Spleen (tissue), 11 donors: ENCODE measurements at regions not wholly inside any gene's neighbourhood (a gene's known extent, or its start where the extent isn't known, plus 50 kb on each side); places are given as distances from the start of the nearest gene placed in this dataset.

ENCODE experiments used
- DNase-seq: peaks from one replicate; pipeline ENCODE4 v3.0.0-alpha.2; 2020
- H3K27ac ChIP-seq, 8 donors: fragments of 200-600 bp; sonication (generic) in 7 of 8; 1 replicate in 4 of 8; 2 replicates in 4 of 8; pipeline versions ENCODE4 v1.5.0 to v1.8.0; 2016 to 2021; ENCODE audit warnings: inconsistent platforms in 4 of 8, mild to moderate bottlenecking in 4 of 8, moderate library complexity in 1 of 8
- H3K27me3 ChIP-seq, 7 donors: fragments of 200-600 bp; sonication (generic) in 6 of 7; replicated peaks in 1 of 7; 1 replicate in 4 of 7; 2 replicates in 3 of 7; pipeline versions ENCODE4 v1.5.0 to v1.8.0; 2016 to 2021; ENCODE audit warnings: inconsistent platforms in 3 of 7, mild to moderate bottlenecking in 1 of 7
- H3K36me3 ChIP-seq, 6 donors: fragments of 200-600 bp; sonication (generic) in 5 of 6; 1 replicate in 4 of 6; 2 replicates in 2 of 6; pipeline versions ENCODE4 v1.5.0 to v1.8.0; 2016 to 2021; ENCODE audit warnings: inconsistent platforms in 2 of 6
- H3K4me1 ChIP-seq, 6 donors: fragments of 200-600 bp; sonication (generic) in 5 of 6; 1 replicate in 3 of 6; 2 replicates in 3 of 6; pipeline versions ENCODE4 v1.5.0 to v1.8.0; 2016 to 2021; ENCODE audit warnings: inconsistent platforms in 3 of 6
- H3K4me3 ChIP-seq, 8 donors: fragments of 200-600 bp; sonication (generic) in 7 of 8; 1 replicate in 4 of 8; 2 replicates in 4 of 8; pipeline versions ENCODE4 v1.5.0 to v1.8.0; 2016 to 2021; ENCODE audit warnings: inconsistent platforms in 4 of 8, mild to moderate bottlenecking in 4 of 8, moderate library complexity in 2 of 8
- H3K9me3 ChIP-seq, 8 donors: fragments of 200-600 bp; sonication (generic) in 7 of 8; 1 replicate in 4 of 8; 2 replicates in 4 of 8; pipeline versions ENCODE4 v1.5.0 to v1.8.0; 2016 to 2021; ENCODE audit warnings: inconsistent platforms in 4 of 8
- POLR2A ChIP-seq, 3 donors: fragments of 450-650 bp; IDR thresholded peaks; one replicate each; pipeline ENCODE4 v1.5.1; 2017; ENCODE audit warnings: antibody characterized with exemption in 3 of 3, mild to moderate bottlenecking in 1 of 3
- POLR2AphosphoS5 ChIP-seq, 3 donors: sonication (generic); formaldehyde crosslinking; IDR thresholded peaks; one replicate each; pipeline ENCODE4 v1.5.1; 2017; ENCODE audit warnings: antibody characterized with exemption in 3 of 3
- WGBS, 5 donors: extraction: QIAGEN DNeasy Blood & Tissue Kit in 3 of 5; methylation state at CpG; one replicate each; pipeline versions ENCODE4 v1.1.5 to v1.1.7; 2013 to 2018; 5-methylcytosine and 5-hydroxymethylcytosine counted together
- intact Hi-C: fragments of 100-400 bp; cut with DNase I; formaldehyde crosslinking; loops from one replicate; pipeline ENCODE4 v1.15.0; 2023; ENCODE audit warnings: low total_unique reads
- TF ChIP-seq, protein P1 (sequence below), 11 experiments: fragments of 200-600 bp in 7 of 11; fragments of 450-650 bp in 4 of 11; sonication (generic) in 4 of 11; IDR thresholded peaks in 8 of 11; conservative IDR thresholded peaks in 3 of 11; 1 replicate in 7 of 11; 2 replicates in 4 of 11; pipeline versions ENCODE4 v1.4.0 to v1.8.0; 2016 to 2021; ENCODE audit warnings: antibody characterized with exemption in 11 of 11, inconsistent platforms in 4 of 11, mild to moderate bottlenecking in 1 of 11
- donor health status: healthy with polysubstance abuse.
- donor health status: DM: no; HTN: no; CAD: no; lungs with moderate emphysema.
- donor health status: DM: no; HTN: no; CAD: no.
- donor health status: Bipolar disorder and iron deficiency.
- donor health status: healthy.
- donor health status: DM: no; HTN: no; CAD: no.
- donor health status: DM: yes; HTN: yes; CAD: no.

DNA sequence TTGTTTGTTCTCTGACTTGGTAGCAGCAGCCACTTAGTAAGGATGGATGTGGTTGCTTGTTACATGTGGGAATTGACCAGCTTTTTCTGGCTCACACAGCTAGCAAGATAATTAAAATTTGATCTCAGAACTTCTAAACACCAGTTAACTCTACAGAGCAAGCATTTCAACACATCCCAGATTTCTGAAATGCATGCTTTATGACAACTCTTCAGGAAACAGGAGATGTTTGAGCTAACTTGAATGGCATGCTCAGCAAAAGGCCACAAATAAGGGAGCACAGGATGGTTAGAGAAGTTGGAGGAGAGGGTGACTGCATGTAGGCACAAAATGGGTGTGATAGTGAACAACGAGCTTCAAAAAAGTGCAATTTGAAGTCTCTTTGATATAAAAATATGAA, 167.1 kb upstream of the SPRY2 start:
- TF ChIP-seq POLR2AphosphoS5 (IDR thresholded peaks at IDR 0.05), result no peak
- no peak for TF ChIP-seq POLR2A (IDR thresholded peaks at IDR 0.05)
- TF ChIP-seq, protein P1, sequence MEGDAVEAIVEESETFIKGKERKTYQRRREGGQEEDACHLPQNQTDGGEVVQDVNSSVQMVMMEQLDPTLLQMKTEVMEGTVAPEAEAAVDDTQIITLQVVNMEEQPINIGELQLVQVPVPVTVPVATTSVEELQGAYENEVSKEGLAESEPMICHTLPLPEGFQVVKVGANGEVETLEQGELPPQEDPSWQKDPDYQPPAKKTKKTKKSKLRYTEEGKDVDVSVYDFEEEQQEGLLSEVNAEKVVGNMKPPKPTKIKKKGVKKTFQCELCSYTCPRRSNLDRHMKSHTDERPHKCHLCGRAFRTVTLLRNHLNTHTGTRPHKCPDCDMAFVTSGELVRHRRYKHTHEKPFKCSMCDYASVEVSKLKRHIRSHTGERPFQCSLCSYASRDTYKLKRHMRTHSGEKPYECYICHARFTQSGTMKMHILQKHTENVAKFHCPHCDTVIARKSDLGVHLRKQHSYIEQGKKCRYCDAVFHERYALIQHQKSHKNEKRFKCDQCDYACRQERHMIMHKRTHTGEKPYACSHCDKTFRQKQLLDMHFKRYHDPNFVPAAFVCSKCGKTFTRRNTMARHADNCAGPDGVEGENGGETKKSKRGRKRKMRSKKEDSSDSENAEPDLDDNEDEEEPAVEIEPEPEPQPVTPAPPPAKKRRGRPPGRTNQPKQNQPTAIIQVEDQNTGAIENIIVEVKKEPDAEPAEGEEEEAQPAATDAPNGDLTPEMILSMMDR (IDR thresholded peaks at IDR 0.05 in 8 of 11, conservative IDR thresholded peaks at IDR 0.05 in 3 of 11), result no peak
- H3K36me3 ChIP-seq, result no peaks in the 10 kb centered on the region
- no peak overlapping the region for H3K4me3 ChIP-seq
- no peaks in the 10 kb centered on the region for H3K4me1 ChIP-seq
- H3K27ac ChIP-seq, result no peak overlapping the region
- WGBS, 5 donors, result 74 to 95% (median 80%) methylated on average over 1 of the region's 1 CpG
- DNase-seq, result no peak
- peaks cover 0 to 22% (median 14%) of the 10 kb centered on the region in 8 donors for H3K9me3 ChIP-seq
- H3K27me3 ChIP-seq, result no peaks in the 10 kb centered on the region
- intact Hi-C loops, result no loop called here

GRCh38 chr13:80504453-80504852, 163.5 kb upstream of the SPRY2 start:
- Histone ChIP-seq H3K9me3 (peaks cover 0 to 22% (median 14%) of the 10 kb centered on the region in 8 donors), H3K36me3 (no peaks in the 10 kb centered on the region), H3K27me3 (no peaks in the 10 kb centered on the region), H3K27ac (no peak overlapping the region), H3K4me1 (no peaks in the 10 kb centered on the region), H3K4me3 (no peak overlapping the region)
- DNase-seq, result no peak
- TF ChIP-seq POLR2AphosphoS5 (IDR thresholded peaks at IDR 0.05) (no peak), POLR2A (IDR thresholded peaks at IDR 0.05) (no peak)
- TF ChIP-seq, protein P1 (IDR thresholded peaks at IDR 0.05 in 8 of 11, conservative IDR thresholded peaks at IDR 0.05 in 3 of 11), result no peak
- intact Hi-C loops, result no loop called here
- WGBS, 5 donors, result 50 to 60% (median 58%) methylated on average over 4 of the region's 4 CpGs

- no peaks in the 10 kb centered on the region for H3K4me1 ChIP-seq
- intact Hi-C loops, result no loop called here
These were observed 161.4 kb upstream of the SPRY2 start for GRCh38 chr13:80502359-80502758.

GRCh38 chr13:80501556-80501955, 160.6 kb upstream of the SPRY2 start:
- DNase-seq, result no peak
- H3K27ac ChIP-seq, result no peak overlapping the region
- intact Hi-C loops, result no loop called here
- 79 to 96% (median 92%) methylated on average over 3 of the region's 3 CpGs for WGBS, 5 donors
- H3K4me1 ChIP-seq, result no peaks in the 10 kb centered on the region
- H3K36me3 ChIP-seq, result no peaks in the 10 kb centered on the region
- peaks cover 0 to 22% (median 14%) of the 10 kb centered on the region in 8 donors for H3K9me3 ChIP-seq
- H3K27me3 ChIP-seq, result no peaks in the 10 kb centered on the region
- TF ChIP-seq POLR2AphosphoS5 (IDR thresholded peaks at IDR 0.05), result no peak
- TF ChIP-seq, protein P1 (IDR thresholded peaks at IDR 0.05 in 8 of 11, conservative IDR thresholded peaks at IDR 0.05 in 3 of 11), result no peak
- no peak for TF ChIP-seq POLR2A (IDR thresholded peaks at IDR 0.05)
- H3K4me3 ChIP-seq, result no peak overlapping the region

More at GRCh38 chr13:80502359-80502758, 161.4 kb upstream of the SPRY2 start:
- Histone ChIP-seq H3K27ac (no peak overlapping the region), H3K27me3 (no peaks in the 10 kb centered on the region), H3K36me3 (no peaks in the 10 kb centered on the region), H3K4me3 (no peak overlapping the region), H3K9me3 (peaks cover 0 to 22% (median 14%) of the 10 kb centered on the region in 8 donors)
- TF ChIP-seq, protein P1 (IDR thresholded peaks at IDR 0.05 in 8 of 11, conservative IDR thresholded peaks at IDR 0.05 in 3 of 11), result no peak
- TF ChIP-seq POLR2A (IDR thresholded peaks at IDR 0.05) (no peak), POLR2AphosphoS5 (IDR thresholded peaks at IDR 0.05) (no peak)
- DNase-seq, result no peak
